Lung (tissue), 11 donors: ENCODE measurements at regions not wholly inside any gene's neighbourhood (a gene's known extent, or its start where the extent isn't known, plus 50 kb on each side); places are given as distances from the start of the nearest gene placed in this dataset.

Experiments
- ATAC-seq: fragments of 200-7000 bp; cut with Tn5 transposase; one replicate; pipeline ENCODE4 v1.9.1; 2020; ENCODE audit warnings: moderate number of reproducible peaks; ENCODE audit not compliant: insufficient read depth, low FRiP score
- DNase-seq, 3 donors: peaks; one replicate each; pipeline ENCODE4 v3.0.0-alpha.2; 2013 to 2017
- H3K27ac ChIP-seq, 2 donors: one replicate each; pipeline ENCODE4 v1.5.1; 2013; ENCODE audit warnings: mild to moderate bottlenecking in 2 of 2, moderate library complexity in 2 of 2, control low read depth in 1 of 2, inconsistent platforms in 1 of 2, low read depth in 1 of 2, low read length in 1 of 2
- H3K27me3 ChIP-seq, 3 donors: one replicate each; pipeline ENCODE4 v1.5.1; 2013; ENCODE audit warnings: low read length in 2 of 3; ENCODE audit not compliant: control insufficient read depth in 3 of 3, insufficient read depth in 3 of 3
- H3K36me3 ChIP-seq, 4 donors: one replicate each; pipeline ENCODE4 v1.5.1; 2013; ENCODE audit warnings: low read length in 4 of 4, mild to moderate bottlenecking in 1 of 4, moderate library complexity in 1 of 4; ENCODE audit not compliant: control insufficient read depth in 4 of 4, insufficient read depth in 4 of 4
- H3K4me1 ChIP-seq, 5 donors: one replicate each; pipeline ENCODE4 v1.5.1; 2013; ENCODE audit warnings: low read length in 5 of 5, mild to moderate bottlenecking in 2 of 5, moderate library complexity in 1 of 5; ENCODE audit not compliant: control insufficient read depth in 5 of 5, insufficient read depth in 5 of 5
- H3K4me3 ChIP-seq: one replicate; pipeline ENCODE4 v1.5.1; 2013; ENCODE audit warnings: mild to moderate bottlenecking, control low read depth, moderate library complexity
- H3K9ac ChIP-seq, 2 donors: one replicate each; pipeline ENCODE4 v1.5.1; 2013; ENCODE audit warnings: low read length in 2 of 2, control low read depth in 1 of 2; ENCODE audit not compliant: insufficient read depth in 1 of 2
- H3K9me3 ChIP-seq, 4 donors: one replicate each; pipeline ENCODE4 v1.5.1; 2013; ENCODE audit warnings: low read length in 3 of 4, mild to moderate bottlenecking in 1 of 4, moderate library complexity in 1 of 4; ENCODE audit not compliant: control insufficient read depth in 4 of 4, insufficient read depth in 3 of 4
- WGBS, 2 donors: extraction: QIAGEN DNeasy Blood & Tissue Kit; methylation state at CpG; one replicate each; pipeline ENCODE4 v1.1.7; 2013; 5-methylcytosine and 5-hydroxymethylcytosine counted together
- TF ChIP-seq, protein P1 (sequence below): IDR thresholded peaks from 2 replicates; pipeline ENCODE4 v1.5.1; 2012; ENCODE audit warnings: mild to moderate bottlenecking; ENCODE audit errors: control extremely low read depth, extremely low read depth
- donor health status: control.
- donor health status: control.
- donor health status: Bipolar disorder and iron deficiency.
- donor health status: healthy.
- donor health status: DM: yes; HTN: yes; CAD: no.

DNA sequence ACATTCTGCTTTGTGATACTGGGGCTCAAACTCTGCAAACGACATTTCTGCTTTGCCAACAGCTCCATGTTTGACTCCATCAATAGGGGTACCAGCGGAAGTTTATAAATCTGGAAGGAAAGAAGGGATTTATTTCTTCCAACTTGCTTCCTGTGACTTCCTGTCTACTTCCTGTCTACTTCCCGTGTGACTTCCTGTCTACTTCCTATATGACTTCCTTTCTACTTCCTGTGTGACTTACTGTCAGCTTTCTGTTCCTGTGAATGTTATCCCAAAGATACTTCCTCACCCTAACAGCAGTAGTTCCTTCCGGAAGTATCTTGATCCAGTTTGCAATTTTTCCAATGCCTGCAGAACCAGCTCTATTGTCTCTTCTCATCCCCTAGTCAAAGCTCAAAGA, 52.0 kb upstream of the MBOAT2 start:
- no peaks in the 10 kb centered on the region for H3K36me3 ChIP-seq
- H3K9me3 ChIP-seq = no peaks in the 10 kb centered on the region
- H3K4me1 ChIP-seq = no peaks in the 10 kb centered on the region
- TF ChIP-seq, protein P1, sequence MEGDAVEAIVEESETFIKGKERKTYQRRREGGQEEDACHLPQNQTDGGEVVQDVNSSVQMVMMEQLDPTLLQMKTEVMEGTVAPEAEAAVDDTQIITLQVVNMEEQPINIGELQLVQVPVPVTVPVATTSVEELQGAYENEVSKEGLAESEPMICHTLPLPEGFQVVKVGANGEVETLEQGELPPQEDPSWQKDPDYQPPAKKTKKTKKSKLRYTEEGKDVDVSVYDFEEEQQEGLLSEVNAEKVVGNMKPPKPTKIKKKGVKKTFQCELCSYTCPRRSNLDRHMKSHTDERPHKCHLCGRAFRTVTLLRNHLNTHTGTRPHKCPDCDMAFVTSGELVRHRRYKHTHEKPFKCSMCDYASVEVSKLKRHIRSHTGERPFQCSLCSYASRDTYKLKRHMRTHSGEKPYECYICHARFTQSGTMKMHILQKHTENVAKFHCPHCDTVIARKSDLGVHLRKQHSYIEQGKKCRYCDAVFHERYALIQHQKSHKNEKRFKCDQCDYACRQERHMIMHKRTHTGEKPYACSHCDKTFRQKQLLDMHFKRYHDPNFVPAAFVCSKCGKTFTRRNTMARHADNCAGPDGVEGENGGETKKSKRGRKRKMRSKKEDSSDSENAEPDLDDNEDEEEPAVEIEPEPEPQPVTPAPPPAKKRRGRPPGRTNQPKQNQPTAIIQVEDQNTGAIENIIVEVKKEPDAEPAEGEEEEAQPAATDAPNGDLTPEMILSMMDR = no peak
- no peak for ATAC-seq
- WGBS, 2 donors = 65 to 76% methylated on average over 4 of the region's 4 CpGs
- H3K4me3 ChIP-seq = no peak overlapping the region
- no peaks in the 10 kb centered on the region for H3K27me3 ChIP-seq
- DNase-seq = no peak
- no peak overlapping the region for H3K27ac ChIP-seq
- H3K9ac ChIP-seq = no peak overlapping the region

DNA sequence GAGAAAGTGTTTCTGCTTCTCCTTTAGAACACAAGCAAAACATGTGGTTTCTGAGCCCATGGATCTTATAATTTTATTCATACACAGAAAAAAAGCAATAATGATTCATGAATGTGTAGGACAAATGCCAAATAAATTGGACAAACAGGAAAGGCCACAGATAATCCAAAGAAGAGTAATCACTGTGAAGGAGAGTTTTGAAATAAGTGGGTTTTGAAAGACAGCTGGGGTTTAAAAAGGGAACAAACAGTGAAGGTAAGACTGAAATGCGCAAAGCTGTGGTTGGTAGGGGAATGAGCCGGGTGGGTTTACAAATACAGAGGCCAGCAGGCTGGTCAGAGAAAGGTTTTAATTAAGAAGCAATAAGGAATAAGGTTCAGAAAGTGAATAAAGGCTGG, 50.0 kb upstream of the MBOAT2 start:
- Histone ChIP-seq H3K27ac (no peak overlapping the region), H3K36me3 (no peaks in the 10 kb centered on the region), H3K4me1 (no peaks in the 10 kb centered on the region), H3K9me3 (no peaks in the 10 kb centered on the region), H3K27me3 (no peaks in the 10 kb centered on the region), H3K9ac (no peak overlapping the region), H3K4me3 (no peak overlapping the region)
- no peak for DNase-seq
- 39 to 64% methylated on average over 2 of the region's 2 CpGs for WGBS, 2 donors
- ATAC-seq = no peak
- TF ChIP-seq, protein P1 = no peak
